A172 (cell line): ENCODE measurements at regions not wholly inside any gene's neighbourhood (a gene's known extent, or its start where the extent isn't known, plus 50 kb on each side); places are given as distances from the start of the nearest gene placed in this dataset.

Source experiments
- DNase-seq: peaks from one replicate; pipeline ENCODE4 v3.0.0-alpha.2; 2015; ENCODE audit warnings: low spot score

DNA sequence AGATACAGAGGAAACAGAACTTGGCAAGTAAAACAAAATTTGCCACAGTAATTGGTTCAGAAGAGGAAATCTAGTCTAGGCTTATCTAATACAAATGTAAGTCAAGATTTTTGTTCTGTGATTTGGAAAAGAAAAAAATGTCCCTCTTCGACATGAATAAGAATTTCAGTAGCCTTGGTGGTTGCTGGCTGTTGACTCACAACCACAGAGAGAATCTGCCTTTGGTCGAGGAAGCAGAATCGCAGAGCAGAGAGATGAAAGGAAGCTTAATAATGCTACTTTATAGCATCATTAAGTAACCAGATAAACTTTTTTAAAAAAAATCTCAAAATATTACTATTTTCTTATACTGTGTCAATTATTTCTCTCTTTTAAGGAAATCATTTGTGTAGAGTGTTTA, 1096.6 kb downstream of the FLRT2 start:
- DNase-seq, result peak; percentile 1

DNA sequence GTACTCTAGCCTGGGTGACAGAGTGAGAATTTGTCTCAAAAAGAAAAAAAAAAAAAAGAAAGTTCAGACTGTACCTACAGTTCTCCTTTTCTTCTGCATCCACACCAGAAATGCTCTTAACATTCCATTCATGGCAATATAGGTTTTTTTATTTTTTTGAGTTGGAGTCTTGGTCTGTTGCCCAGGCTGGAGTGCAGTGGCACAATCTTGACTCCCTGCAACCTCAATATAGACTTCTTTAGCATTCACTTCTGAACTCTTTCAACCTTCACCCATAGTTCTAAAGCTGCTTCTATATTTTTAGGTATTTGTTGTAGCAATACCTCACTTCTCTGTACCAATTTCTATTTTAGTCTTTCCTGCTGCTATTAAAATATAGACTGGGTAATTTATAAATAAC, 1095.7 kb downstream of the FLRT2 start:
- DNase-seq, result no peak

DNA sequence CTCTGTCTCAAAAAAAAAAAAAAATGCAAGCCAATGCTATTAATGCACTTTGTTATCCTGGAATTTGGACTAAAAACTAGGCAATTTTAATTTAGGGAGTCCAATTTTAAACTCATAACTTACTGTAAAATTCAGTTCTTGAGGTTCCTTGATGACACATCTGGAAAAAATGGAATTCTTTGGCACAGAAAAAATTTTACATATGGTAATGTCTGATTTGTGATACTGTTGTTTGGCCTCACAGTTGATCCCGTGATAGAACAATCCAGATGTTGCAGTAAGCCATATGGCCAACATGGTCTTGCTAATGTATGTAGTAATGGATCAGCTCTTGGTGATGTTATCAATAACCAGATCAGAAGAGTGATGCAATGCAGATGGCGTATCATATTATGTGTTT, 1089.8 kb downstream of the FLRT2 start:
- no peak for DNase-seq

DNA sequence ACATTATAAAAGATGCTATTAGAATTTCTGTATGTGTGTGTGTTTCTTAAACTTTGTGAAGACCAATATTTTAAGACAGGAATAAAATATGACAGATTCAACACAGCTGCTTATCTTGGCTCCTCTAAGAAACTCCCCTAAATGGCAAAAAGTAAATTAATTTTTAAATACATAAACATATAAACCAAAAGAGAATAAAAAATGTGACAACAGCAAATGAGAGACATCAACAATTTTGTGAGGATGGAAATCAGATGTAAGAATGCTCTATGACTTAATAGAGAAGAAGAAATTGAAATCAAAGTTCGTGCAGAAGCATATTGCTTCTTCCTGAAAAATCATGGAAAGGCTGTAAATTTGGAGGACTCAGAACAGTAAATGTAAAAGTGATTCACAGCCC, 1083.8 kb downstream of the FLRT2 start:
- DNase-seq, result no peak

- DNase-seq, result no peak
These were observed 1083.2 kb downstream of the FLRT2 start for GRCh38 chr14:86613126-86613525.

- peak; percentile 5 for DNase-seq
These were observed 1074.6 kb downstream of the FLRT2 start for GRCh38 chr14:86604561-86604960.

DNA sequence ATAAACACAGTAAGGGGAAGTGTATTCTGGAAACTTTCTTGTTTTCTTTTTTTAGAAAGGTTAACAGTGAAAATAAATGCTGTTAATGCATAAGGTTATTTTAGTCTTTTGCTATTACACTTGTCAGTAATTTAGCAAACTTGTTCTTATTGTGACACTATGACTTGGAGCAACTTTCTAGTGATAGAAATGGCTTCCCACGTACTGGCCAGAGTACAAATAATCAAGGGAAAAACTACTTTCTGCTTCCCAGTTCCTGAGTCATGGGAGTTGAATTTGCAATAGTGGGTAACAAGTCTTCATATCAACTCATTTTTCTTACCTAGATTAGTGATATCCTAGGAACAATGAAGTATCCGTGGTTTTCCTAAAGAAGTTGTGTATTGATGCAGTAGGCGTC, 1072.3 kb downstream of the FLRT2 start:
- no peak for DNase-seq

DNA sequence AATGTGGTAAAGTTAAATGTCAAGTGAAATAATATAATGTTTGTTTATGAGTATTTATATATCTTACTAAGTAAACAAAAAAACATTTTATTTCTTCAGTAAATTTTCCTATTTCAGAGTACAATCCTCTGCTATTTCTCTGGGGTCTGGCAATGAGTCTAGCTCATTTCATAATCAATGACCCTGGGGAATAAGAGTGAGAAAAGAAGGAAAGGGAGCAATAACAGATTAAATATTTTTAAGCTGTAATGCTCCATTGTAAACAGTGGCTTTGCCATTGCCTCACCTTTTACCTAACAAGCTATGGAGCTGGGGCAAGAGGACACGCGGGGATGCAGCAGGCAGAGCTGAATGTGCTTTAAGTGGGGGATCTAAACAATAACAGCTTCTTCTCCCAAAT, 1071.9 kb downstream of the FLRT2 start:
- DNase-seq, result no peak

- DNase-seq, result no peak
These were observed 1067.3 kb downstream of the FLRT2 start for GRCh38 chr14:86597279-86597678.

DNA sequence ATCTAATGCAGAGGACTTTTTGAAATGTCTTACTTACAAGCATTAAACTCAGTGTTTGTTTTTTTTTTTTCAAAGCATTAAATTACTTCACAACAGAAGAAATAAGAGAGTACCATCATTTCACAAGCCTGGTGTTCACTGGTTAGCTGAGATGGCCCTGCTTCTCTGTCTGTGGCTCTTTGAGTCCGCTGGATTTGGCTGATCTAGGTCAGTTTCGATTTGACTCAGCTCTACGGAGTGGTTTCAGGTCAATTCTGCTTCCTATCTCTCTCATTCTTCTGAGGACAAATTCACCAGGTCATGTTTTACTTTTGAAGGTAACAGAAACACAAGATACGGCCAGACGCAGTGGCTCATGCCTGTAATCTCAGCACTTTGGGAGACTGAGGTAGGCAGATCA, 1066.1 kb downstream of the FLRT2 start:
- DNase-seq, result no peak

DNA sequence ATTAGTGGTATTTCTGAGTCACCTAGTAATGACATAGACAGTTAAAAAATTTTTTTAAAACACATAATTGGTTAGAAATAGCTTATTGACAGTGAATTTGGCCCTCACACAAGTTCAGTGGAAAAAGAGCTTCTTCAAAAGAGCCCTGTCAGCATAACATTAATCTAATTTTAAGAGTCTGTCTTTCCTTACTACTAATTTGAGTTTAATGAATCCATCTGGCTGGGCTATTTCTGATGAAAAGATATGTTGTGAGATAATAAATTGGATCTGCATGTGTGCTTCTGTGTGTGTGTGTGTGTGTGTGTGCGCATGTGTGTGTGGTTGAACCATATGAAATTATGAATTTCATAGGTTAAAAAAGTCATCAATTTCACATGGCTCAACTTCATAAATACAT, 1045.2 kb downstream of the FLRT2 start:
- peak; percentile 1 for DNase-seq

DNA sequence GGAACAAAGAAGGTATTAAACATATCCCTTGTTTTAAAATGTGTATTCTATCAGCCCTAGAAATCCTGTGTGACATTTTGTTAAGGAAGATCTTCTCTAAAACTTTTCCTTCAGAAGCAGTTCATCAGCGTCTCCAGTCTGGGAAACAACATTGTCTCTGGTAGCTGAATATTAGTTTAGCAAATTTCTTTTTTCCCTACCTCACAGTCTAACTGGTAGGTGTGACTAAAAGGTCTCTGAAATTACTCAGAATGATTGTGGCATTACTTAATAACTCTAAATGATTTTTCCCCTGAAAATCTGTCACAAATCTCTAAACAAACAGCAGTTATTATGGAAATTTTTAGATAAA, 1044.8 kb downstream of the FLRT2 start:
- DNase-seq, result no peak

DNA sequence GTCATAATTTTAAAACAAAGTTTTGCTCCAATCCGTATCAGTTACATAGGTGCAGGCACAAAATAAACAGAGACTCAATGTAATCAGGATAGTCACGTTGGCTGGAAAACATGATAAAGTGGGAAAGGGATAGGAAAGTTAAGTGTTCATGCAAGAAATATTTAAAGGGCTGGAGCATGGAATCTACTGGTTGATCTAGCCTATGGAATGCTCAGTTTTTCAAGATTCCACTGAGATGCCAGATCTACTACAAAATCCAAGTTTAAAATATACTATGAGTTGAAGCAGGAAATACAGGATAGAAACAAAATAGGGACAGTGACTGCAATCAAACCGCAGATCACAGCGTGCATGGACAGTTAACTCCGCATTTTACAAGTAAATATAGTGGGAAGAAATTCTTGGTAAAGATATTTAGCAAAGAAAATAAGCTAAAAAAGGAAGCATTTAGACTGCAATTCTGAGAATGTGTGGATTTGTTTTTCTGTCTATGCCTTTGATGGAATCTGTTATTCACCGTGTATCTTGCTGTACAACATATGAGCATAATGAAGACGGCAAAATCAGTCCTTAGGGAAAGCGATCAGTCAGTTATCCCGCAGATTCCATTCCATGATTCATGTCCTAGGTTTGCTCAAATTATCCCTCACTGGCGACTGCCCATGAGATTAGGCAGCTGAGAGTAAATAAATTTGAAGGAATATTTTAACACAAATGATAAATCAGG, 1044.3 kb downstream of the FLRT2 start:
- peak; percentile 60 for DNase-seq

DNA sequence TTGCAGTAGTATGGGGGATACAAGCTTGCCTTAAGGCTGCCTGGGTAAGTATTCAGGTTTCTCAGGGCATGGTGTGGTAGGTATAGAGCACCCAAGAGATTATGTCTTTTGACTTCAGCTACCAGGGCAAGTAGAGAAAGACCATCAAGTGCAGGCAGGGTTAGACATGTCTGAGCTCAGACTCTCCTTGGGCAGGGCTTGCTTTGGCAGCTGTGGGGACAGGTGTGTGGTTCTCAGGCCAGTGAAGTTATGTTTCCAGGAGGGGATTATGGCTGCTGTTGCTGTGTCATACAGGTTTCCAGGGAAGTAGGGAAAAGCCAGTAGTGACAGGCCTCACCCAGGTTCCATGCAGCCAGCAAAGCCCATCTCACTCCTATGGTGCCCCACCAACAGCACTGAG, 1040.4 kb downstream of the FLRT2 start:
- DNase-seq, result no peak

- no peak for DNase-seq
These were observed 1013.6 kb downstream of the FLRT2 start for GRCh38 chr14:86543521-86543920.

- no peak for DNase-seq
These were observed 1012.0 kb downstream of the FLRT2 start for GRCh38 chr14:86541972-86542371.

DNA sequence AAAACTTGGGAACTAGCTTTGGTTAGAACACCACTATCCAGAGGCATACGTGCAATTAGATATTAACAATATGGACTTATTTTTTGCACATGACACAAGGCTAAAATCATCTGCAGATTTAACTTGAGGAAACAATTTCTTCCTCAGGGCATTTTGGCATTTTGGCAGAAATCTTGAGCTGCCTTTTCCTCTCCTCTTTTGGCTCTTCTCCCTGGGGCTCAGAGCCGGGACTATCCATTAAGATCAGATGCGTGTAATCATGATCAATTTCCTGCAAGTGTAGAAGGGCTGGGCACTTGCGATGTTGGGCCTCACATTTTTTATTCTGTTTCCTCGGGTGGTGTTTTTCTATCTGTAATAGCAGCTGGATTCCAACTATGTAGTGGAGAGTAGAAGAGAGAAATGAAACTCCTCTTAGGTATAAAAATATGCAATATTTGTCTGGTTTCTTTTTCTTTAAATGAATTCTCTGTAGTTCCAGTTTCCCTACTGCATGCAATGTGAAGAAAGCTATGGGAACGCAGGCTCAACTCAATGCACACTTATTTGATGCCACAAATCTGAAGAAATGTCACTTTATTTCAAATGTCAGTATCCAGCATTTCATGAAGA, 1010.8 kb downstream of the FLRT2 start:
- no peak for DNase-seq

DNA sequence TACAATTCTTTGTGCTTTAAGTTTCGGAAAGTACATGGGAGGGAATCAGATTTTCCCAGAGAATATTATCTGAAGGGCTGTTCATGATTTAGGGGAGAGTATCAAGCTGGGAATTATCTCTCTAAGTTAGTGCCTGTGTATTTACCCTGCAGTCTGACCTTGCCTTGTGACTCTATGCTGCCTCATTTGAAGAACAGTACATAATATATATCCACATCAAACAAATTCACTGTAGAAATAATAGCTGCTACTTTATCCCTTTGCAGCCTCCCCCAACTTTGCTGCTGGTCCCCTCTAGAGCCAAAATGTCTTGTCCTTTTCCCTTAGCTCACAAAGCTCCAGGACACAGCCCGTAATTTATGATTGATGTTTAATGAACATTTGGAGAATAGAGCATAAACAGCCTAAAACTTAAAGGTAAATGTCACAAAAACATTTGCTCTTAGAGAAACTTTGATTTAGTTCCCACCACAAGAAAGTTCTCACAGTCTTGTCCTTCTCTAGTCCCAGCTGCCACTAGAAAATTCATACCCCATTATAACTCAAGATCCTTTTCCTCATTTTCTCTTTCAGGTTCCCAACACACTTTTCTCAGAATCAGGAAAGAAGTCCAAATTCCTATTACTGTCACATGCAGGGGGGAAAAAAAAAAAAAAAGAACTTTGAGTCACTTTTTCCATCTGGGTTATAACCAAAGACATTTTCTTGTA, 1009.6 kb downstream of the FLRT2 start:
- DNase-seq, result no peak

DNA sequence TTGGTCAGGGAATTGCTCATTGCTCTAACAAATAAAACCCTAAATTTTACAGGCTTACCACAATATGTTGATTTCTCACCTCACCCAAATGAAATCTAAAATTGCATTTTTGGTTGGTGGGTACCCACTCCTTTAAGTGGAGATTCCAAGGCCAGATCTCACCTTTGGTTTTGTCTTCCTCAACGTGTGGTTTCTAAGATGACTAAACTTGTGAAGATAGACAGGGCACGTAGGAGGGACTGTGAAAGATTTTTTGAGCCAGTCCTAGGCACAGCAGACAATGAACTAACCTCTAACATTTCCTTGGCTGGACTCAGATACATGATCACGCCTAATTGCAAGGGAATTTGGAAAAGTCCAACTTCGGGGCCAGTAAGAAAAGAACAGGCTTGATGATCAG, 1003.9 kb downstream of the FLRT2 start:
- DNase-seq, result no peak

GRCh38 chr14:86532219-86532618, 1002.3 kb downstream of the FLRT2 start:
- peak; percentile 36 for DNase-seq

DNA sequence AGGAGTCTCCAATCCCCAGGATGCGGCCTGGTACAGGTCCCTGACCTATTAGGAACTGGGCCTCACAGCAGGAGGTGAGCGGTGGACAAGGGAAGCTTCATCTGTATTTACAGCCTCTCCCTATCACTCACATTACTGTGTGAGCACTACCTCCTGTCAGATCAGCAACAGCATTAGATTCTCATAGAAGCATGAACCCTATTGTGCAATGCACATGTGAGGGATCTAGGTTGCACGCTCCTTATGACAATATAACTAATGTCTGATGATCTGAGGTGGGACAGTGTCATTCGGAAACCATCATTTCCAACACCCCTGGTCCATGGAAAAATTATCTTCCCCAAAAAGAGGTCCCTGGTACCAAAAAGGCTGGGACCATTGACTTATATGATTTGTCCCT, 1000.5 kb downstream of the FLRT2 start:
- no peak for DNase-seq

DNA sequence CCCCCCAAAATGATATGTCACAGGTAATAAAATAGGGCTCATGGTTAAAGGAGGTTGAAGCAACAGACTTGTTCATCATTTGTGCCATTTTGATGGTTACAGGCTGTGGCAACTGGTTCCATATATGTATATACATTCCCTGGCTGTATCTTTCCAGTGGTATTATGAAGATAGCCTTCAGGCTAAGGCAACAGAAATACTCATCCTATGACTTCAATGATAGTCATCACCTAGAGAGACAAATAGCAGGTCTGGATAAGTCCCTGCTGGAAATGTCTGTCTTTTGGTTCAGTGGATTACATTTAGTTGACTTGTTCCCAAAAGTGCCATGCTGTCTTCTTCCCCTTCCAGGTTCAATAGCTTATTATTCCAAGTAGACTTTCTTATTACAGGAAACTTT, 997.4 kb downstream of the FLRT2 start:
- no peak for DNase-seq

DNA sequence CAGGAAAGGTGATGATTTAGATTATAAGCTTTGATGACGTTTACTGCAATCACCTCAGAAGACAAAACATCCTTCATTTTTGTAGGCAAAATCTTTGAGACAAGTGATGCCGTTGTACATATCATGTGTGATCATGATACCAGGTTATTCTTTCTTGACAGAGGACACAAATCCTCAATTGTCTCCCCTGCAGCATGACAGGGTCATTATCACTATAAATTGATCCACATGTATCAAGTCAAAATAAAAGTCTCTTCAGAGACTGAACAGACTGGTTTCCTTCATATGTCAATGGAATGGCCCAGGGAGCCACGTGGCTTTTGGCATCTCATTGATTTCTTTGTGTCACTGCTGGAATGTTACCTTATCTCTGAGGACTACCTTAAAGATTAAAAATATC, 995.7 kb downstream of the FLRT2 start:
- no peak for DNase-seq
